Fibroblast of skin of abdomen (primary cell): ENCODE measurements at regions not wholly inside any gene's neighbourhood (a gene's known extent, or its start where the extent isn't known, plus 50 kb on each side); places are given as distances from the start of the nearest gene placed in this dataset.
"Not testable (repeated sequence)": the region's sequence is repeated elsewhere in the genome, so short reads cannot be mapped to it uniquely, and the experiment has no call there.

Experiments used
- DNase-seq: peaks from one replicate; pipeline ENCODE4 v3.0.0-alpha.2; 2013

GRCh38 chr21:6138244-6139136 lies 4382.9 kb upstream of the TPTE start:
- not testable (repeated sequence) for DNase-seq

DNA sequence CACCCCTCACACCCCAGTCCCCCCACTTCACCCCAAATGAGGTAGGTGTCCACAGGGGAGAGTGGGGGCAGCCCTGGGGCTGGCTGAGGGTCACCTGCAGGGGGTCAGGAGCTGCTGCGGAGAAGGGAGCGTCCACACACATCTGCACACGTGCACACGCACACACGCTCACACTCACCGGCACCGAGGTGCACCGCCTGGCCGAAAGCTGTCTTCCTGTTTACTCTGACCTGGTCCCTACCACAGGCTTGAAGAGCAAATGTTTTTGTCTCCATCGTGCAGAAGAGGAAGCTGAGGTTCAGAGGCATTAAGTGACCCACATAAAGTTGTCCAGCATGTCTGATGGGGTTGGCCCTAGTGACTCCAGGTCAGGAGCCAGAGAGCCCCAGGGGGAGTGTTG lies 4382.1 kb upstream of the TPTE start:
- DNase-seq, result not testable (repeated sequence)

DNA sequence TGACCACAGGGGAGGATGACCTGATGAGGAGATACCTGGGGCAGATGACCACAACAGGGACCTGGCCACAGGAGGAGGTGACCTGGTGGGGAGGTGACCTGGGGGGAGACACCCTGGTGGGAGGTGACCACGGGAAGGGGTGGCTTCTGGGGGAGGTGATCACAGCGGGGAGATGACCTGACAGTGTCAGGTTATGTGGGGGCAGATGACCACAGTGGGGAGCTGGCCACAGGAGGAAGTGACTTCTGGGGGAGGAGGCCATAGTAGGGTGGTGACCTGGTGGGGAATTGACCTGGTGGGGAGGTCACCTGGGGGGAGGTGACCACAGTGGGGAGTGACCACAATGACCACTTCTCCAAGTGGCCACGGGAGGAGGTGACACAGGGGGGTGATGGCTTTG lies 4381.5 kb upstream of the TPTE start:
- DNase-seq, result not testable (repeated sequence)

- not testable (repeated sequence) for DNase-seq
Measured at GRCh38 chr21:6140467-6141137, 4380.8 kb upstream of the TPTE start.

DNA sequence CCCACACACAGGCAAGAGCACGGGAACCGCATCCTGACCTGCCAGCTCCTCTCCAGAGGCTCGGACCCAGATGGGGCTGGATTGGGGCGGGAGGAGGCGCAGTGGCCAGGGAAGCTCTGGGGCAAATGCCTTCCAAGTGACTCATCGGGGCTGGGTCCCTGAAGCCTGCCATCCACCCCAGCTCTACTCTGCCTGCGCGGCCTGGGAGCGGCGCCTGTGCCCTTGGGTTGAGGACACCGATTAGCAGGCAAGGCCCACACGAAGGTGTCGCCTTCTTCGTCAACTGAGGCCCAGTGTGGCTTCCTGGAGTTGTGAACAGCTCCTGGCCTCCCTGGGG lies 4380.3 kb upstream of the TPTE start:
- not testable (repeated sequence) for DNase-seq

DNA sequence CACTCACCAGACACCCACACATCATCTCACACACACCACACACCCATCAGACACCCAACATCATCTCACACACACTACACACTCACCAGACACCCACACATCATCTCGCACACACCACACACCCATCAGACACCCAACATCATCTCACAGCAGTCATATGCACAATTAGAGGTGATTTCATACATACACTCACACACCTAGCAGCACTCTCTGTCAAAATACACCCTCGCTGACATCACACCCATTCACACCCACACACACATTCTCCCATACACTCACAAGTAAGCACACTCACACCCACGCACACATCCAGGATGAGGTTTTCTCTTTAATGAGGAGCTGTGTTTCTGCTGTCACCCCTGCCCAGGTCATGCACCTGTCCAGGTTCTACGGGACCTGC lies 4368.2 kb upstream of the TPTE start:
- DNase-seq, result not testable (repeated sequence)

- not testable (repeated sequence) for DNase-seq
Measured at GRCh38 chr21:6154524-6155320, 4366.7 kb upstream of the TPTE start.

DNA sequence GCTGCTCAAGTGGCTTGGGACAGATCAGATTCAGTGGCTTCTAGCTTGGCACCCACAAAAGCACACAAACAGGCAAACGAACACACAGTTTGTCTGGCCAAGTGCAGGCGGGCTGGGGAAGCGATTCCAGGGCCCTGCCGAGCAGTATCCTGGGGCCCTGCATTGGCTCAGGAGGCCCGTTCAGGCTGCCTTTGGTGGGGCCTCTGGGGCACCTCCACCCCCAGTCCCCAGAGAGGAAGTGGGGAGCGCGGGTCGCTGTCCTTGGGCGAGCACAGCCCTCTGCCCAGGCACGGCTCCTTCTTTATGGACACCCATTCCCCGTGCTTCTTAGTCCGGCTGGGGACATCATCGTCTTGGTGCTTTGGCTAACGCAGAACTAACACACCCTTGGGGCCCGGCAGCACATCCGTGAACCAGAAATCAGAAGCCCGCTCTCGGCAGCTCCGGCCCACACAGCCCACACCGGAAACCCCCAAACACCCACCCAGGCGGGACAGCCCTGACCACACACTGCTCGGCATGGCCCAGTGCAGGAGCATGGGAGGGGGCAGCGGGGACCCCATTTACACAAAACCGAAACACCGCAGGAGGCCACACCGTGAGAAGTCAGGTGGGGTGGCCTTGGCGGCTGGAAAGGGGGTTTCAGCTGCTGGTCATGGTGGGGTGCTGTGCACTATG lies 4364.5 kb upstream of the TPTE start:
- not testable (repeated sequence) for DNase-seq

DNA sequence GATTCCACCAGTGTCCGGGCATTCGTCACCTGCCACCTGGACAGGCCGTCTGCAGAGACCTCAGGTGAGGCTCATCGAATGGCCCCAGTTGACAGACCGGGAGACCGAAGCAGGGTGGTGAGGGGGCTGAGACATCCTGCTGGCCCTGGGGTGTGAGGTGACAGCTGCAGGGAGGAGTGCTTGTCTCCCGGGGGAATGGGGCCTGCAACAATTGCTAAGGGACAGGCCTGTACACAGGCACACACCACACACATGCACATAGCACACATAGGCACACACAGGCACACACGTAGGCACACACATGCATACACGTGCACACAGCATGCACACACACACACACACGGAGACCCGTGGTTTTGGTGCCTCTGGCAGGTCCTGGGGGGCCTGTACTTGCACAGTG lies 4363.9 kb upstream of the TPTE start:
- DNase-seq, result not testable (repeated sequence)

GRCh38 chr21:6158171-6158570 lies 4363.2 kb upstream of the TPTE start:
- DNase-seq, result not testable (repeated sequence)
